ENCODE measurements at regions not wholly inside any gene's neighbourhood (a gene's known extent, or its start where the extent isn't known, plus 50 kb on each side); places are given as distances from the start of the nearest gene placed in this dataset.
"Not testable (repeated sequence)": the region's sequence is repeated elsewhere in the genome, so short reads cannot be mapped to it uniquely, and the experiment has no call there.

GRCh38 chr13:64127856-64128255 is 2712.2 kb upstream of the PCDH20 start:
- Histone ChIP-seq H3K4me3 (ENCODE audit: low read depth, low read length) (no peak overlapping the region), H3K36me3 (ENCODE audit: control insufficient read depth, insufficient read depth, low read length) (no peaks in the 10 kb centered on the region), H3K27me3 (ENCODE audit: control insufficient read depth, insufficient read depth, low read length) (no peaks in the 10 kb centered on the region)
- FAIRE-seq = no peak
- TF ChIP-seq, protein P1, sequence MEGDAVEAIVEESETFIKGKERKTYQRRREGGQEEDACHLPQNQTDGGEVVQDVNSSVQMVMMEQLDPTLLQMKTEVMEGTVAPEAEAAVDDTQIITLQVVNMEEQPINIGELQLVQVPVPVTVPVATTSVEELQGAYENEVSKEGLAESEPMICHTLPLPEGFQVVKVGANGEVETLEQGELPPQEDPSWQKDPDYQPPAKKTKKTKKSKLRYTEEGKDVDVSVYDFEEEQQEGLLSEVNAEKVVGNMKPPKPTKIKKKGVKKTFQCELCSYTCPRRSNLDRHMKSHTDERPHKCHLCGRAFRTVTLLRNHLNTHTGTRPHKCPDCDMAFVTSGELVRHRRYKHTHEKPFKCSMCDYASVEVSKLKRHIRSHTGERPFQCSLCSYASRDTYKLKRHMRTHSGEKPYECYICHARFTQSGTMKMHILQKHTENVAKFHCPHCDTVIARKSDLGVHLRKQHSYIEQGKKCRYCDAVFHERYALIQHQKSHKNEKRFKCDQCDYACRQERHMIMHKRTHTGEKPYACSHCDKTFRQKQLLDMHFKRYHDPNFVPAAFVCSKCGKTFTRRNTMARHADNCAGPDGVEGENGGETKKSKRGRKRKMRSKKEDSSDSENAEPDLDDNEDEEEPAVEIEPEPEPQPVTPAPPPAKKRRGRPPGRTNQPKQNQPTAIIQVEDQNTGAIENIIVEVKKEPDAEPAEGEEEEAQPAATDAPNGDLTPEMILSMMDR (IDR thresholded peaks at IDR 0.05; ENCODE audit: insufficient read depth, low read length, severe bottlenecking) = no peak
- no peak for DNase-seq (ENCODE audit: low read depth)

DNA sequence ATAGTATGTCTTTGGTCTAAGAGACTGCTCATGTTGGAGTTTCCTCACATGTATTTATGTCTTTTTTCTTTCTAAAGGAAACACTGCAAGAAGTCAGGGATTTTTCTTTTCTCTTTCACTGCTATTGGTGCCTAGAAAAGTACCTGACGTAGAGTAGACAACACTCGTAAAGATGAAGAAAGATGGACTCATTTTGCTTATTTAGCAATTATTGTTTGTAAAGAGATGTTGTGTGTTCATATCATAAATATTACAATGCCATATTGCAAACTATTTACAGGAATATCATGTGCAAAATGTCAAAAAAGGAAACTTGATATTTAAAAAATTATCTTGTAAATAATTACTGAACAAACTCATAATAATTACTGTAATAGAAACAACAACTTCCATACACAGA is 2711.5 kb upstream of the PCDH20 start:
- Histone ChIP-seq H3K27me3 (ENCODE audit: control insufficient read depth, insufficient read depth, low read length) (no peaks in the 10 kb centered on the region), H3K4me3 (ENCODE audit: low read depth, low read length) (no peak overlapping the region), H3K36me3 (ENCODE audit: control insufficient read depth, insufficient read depth, low read length) (no peaks in the 10 kb centered on the region)
- TF ChIP-seq, protein P1 (IDR thresholded peaks at IDR 0.05; ENCODE audit: insufficient read depth, low read length, severe bottlenecking) = no peak
- FAIRE-seq = no peak
- no peak for DNase-seq (ENCODE audit: low read depth)

- FAIRE-seq; DNase-seq (ENCODE audit: low read depth); H3K27me3 ChIP-seq (ENCODE audit: control insufficient read depth, insufficient read depth, low read length); H3K4me3 ChIP-seq (ENCODE audit: low read depth, low read length); H3K36me3 ChIP-seq (ENCODE audit: control insufficient read depth, insufficient read depth, low read length): not testable (repeated sequence)
Measured at GRCh38 chr13:64121023-64121709, 2705.5 kb upstream of the PCDH20 start.

GRCh38 chr13:64099994-64100393 is 2684.3 kb upstream of the PCDH20 start:
- FAIRE-seq (no peak), DNase-seq (ENCODE audit: low read depth) (no peak)
- H3K36me3 ChIP-seq (ENCODE audit: control insufficient read depth, insufficient read depth, low read length) = no peaks in the 10 kb centered on the region
- TF ChIP-seq, protein P1 (IDR thresholded peaks at IDR 0.05; ENCODE audit: insufficient read depth, low read length, severe bottlenecking) = no peak
- no peak overlapping the region for H3K4me3 ChIP-seq (ENCODE audit: low read depth, low read length)
- H3K27me3 ChIP-seq (ENCODE audit: control insufficient read depth, insufficient read depth, low read length) = no peaks in the 10 kb centered on the region

DNA sequence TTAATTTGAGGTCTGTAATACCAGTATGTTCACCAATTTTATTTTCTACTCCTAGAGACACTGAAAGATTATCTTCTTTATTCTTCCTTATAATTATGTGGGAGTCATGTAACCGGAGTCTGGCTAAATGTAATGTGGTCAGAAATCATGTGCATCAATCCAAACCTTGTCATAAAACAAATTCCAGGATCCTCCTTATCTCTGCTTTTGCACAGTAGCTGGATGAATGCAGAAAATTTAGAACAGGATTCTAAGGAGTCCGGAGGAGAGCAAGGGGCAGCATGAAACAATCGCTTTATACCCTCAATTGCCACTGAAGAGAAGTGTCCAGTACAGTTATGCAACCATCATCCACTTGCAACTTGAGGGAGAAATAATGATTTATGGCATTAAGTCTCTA is 2674.7 kb upstream of the PCDH20 start:
- FAIRE-seq = no peak

GRCh38 chr13:64088491-64088890 is 2672.8 kb upstream of the PCDH20 start:
- FAIRE-seq (no peak), DNase-seq (ENCODE audit: low read depth) (no peak)
- no peaks in the 10 kb centered on the region for H3K36me3 ChIP-seq (ENCODE audit: control insufficient read depth, insufficient read depth, low read length)
- TF ChIP-seq, protein P1 (IDR thresholded peaks at IDR 0.05; ENCODE audit: insufficient read depth, low read length, severe bottlenecking) = no peak
- no peaks in the 10 kb centered on the region for H3K27me3 ChIP-seq (ENCODE audit: control insufficient read depth, insufficient read depth, low read length)
- H3K4me3 ChIP-seq (ENCODE audit: low read depth, low read length) = no peak overlapping the region

More for the DNA sequence above, 2674.7 kb upstream of the PCDH20 start:
- H3K27me3 ChIP-seq (ENCODE audit: control insufficient read depth, insufficient read depth, low read length) = no peaks in the 10 kb centered on the region
- TF ChIP-seq, protein P1 (IDR thresholded peaks at IDR 0.05; ENCODE audit: insufficient read depth, low read length, severe bottlenecking) = no peak
- no peaks in the 10 kb centered on the region for H3K36me3 ChIP-seq (ENCODE audit: control insufficient read depth, insufficient read depth, low read length)
- H3K4me3 ChIP-seq (ENCODE audit: low read depth, low read length) = no peak overlapping the region
- no peak for DNase-seq (ENCODE audit: low read depth)
